HEK293 (cell line): ENCODE measurements at regions not wholly inside any gene's neighbourhood (a gene's known extent, or its start where the extent isn't known, plus 50 kb on each side); places are given as distances from the start of the nearest gene placed in this dataset.

Experiments used
- HOXC10 ChIP-seq: sonication (generic); formaldehyde crosslinking; IDR thresholded peaks from 2 replicates; pipeline ENCODE4 v1.8.1; 2023; ENCODE audit warnings: mild to moderate bottlenecking, missing genetic modification reagents
- HOXD13 ChIP-seq: sonication (generic); formaldehyde crosslinking; IDR thresholded peaks from 2 replicates; pipeline ENCODE4 v1.8.0; 2022; ENCODE audit warnings: missing genetic modification reagents, borderline replicate concordance
- REPIN1 ChIP-seq: fragments of 450-650 bp; formaldehyde crosslinking; IDR thresholded peaks from 2 replicates; pipeline ENCODE4 v1.5.1; 2017; ENCODE audit warnings: missing biosample characterization, missing genetic modification characterization, low read depth
- SETDB1 ChIP-seq: IDR thresholded peaks from one replicate; pipeline ENCODE4 v1.6.1; 2017; ENCODE audit warnings: mild to moderate bottlenecking, low read length, moderate library complexity, mixed read lengths; ENCODE audit not compliant: insufficient read length
- SP2 ChIP-seq: fragments of 450-650 bp; formaldehyde crosslinking; IDR thresholded peaks from 2 replicates; pipeline ENCODE4 v1.5.1; 2016; ENCODE audit warnings: missing biosample characterization, missing genetic modification characterization
- ZBTB26 ChIP-seq: fragments of 450-650 bp; formaldehyde crosslinking; optimal IDR thresholded peaks from 2 replicates; pipeline ENCODE3; 2016; ENCODE audit warnings: missing biosample characterization, mild to moderate bottlenecking, missing genetic modification characterization
- ZNF121 ChIP-seq: fragments of 450-650 bp; formaldehyde crosslinking; IDR thresholded peaks from 2 replicates; pipeline ENCODE4 v1.5.1; 2016; ENCODE audit warnings: missing biosample characterization, missing genetic modification characterization
- ZNF138 ChIP-seq: fragments of 450-650 bp; formaldehyde crosslinking; IDR thresholded peaks from 2 replicates; pipeline ENCODE4 v1.5.1; 2016; ENCODE audit warnings: missing biosample characterization, missing genetic modification characterization, borderline replicate concordance
- ZNF558 ChIP-seq: fragments of 450-650 bp; formaldehyde crosslinking; IDR thresholded peaks from 2 replicates; pipeline ENCODE4 v1.5.1; 2016; ENCODE audit warnings: missing biosample characterization, missing genetic modification characterization
- TF ChIP-seq, protein P1 (sequence below): fragments of 450-650 bp; formaldehyde crosslinking; IDR thresholded peaks from 2 replicates; pipeline ENCODE4 v1.5.1; 2016; ENCODE audit warnings: missing biosample characterization, missing genetic modification characterization
- TF ChIP-seq, protein P2 (sequence below): fragments of 450-650 bp; formaldehyde crosslinking; IDR thresholded peaks from 2 replicates; pipeline ENCODE4 v1.5.1; 2016; ENCODE audit warnings: missing biosample characterization, missing genetic modification characterization, low read depth

DNA sequence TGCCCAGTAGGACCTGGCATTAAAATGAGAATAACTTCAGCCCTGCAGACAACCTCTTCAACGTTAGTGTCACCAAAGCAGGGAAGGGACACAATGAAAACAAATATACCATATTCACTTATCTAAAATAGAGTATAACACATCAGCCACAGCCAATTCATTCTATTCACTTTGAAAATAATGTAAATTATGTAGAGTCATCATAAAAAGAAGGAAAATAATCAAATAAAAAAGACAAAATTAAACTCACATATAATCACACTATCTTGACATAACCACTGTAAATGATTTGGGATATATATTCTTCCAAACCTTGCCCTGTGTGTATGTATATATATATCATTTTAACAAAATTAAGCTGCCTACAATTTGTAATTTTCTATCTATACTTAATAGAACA, 78.1 kb upstream of the HEY2 start:
- TF ChIP-seq ZBTB26 (tag by site-specific recombination) (no peak), REPIN1 (no peak), SETDB1 (no peak), ZNF558 (tag by site-specific recombination) (no peak), ZNF121 (tag by site-specific recombination) (no peak), HOXD13 (no peak), SP2 (tag by site-specific recombination) (no peak), ZNF138 (tag by site-specific recombination) (no peak), HOXC10 (CRISPR knock-in tag) (no peak)
- TF ChIP-seq, protein P1, sequence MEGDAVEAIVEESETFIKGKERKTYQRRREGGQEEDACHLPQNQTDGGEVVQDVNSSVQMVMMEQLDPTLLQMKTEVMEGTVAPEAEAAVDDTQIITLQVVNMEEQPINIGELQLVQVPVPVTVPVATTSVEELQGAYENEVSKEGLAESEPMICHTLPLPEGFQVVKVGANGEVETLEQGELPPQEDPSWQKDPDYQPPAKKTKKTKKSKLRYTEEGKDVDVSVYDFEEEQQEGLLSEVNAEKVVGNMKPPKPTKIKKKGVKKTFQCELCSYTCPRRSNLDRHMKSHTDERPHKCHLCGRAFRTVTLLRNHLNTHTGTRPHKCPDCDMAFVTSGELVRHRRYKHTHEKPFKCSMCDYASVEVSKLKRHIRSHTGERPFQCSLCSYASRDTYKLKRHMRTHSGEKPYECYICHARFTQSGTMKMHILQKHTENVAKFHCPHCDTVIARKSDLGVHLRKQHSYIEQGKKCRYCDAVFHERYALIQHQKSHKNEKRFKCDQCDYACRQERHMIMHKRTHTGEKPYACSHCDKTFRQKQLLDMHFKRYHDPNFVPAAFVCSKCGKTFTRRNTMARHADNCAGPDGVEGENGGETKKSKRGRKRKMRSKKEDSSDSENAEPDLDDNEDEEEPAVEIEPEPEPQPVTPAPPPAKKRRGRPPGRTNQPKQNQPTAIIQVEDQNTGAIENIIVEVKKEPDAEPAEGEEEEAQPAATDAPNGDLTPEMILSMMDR (tag by site-specific recombination), result no peak
- TF ChIP-seq, protein P2, sequence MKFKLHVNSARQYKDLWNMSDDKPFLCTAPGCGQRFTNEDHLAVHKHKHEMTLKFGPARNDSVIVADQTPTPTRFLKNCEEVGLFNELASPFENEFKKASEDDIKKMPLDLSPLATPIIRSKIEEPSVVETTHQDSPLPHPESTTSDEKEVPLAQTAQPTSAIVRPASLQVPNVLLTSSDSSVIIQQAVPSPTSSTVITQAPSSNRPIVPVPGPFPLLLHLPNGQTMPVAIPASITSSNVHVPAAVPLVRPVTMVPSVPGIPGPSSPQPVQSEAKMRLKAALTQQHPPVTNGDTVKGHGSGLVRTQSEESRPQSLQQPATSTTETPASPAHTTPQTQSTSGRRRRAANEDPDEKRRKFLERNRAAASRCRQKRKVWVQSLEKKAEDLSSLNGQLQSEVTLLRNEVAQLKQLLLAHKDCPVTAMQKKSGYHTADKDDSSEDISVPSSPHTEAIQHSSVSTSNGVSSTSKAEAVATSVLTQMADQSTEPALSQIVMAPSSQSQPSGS (tag by site-specific recombination), result no peak
